H7 (cell line): ENCODE measurements at regions not wholly inside any gene's neighbourhood (a gene's known extent, or its start where the extent isn't known, plus 50 kb on each side); places are given as distances from the start of the nearest gene placed in this dataset.

Experiments
- DNase-seq: peaks from one replicate; pipeline ENCODE4 v3.0.0; 2012
- H3K27me3 ChIP-seq: 2 replicates; pipeline ENCODE4 v1.6.0; 2011; ENCODE audit warnings: mild to moderate bottlenecking, low read length; ENCODE audit not compliant: control insufficient read depth, insufficient read depth
- H3K36me3 ChIP-seq: replicated peaks from 2 replicates; pipeline ENCODE4 v1.5.1; 2011; ENCODE audit warnings: low read length; ENCODE audit not compliant: control insufficient read depth, insufficient read depth
- H3K4me3 ChIP-seq: 2 replicates; pipeline ENCODE4 v1.5.1; 2011; ENCODE audit warnings: low read depth, mild to moderate bottlenecking, control low read depth, low read length, moderate library complexity; ENCODE audit not compliant: insufficient read depth

DNA sequence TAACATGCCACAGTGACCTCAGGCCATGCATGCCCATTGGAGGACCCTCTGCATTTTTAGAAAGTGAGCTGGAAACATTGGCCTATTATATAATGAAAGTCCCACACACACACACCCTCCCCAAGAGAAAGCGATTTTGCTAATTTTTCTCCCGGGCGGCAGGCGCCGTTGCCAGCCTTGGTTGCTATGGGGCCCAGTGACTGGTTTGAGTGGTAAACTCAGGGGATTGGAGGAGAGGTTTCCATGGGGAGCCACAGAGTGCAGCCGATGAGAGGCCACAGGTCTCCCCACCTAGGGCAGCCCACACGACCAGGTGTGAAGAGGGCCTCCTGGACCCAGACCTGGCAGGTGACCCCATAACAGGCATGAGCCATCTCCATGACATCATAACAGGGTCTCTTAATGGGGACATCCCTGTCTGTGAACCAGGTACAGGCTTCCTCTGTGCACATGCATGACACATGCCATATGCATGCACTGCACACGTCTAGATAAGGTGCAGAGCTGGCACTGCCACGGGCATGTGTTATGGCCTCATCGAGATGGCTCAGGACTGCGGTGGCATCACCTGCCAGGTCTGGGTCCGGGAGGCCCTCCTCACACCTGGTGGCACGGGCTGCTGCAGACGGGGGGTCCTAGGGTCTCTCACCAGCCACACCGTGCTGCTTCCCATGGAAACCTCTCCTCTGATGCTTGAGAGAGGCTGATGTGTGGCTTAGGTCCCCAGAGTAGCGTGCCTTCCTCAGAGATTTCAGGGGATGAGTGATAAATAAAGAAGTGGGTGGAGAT, 144.1 kb downstream of the RBFOX3 start:
- no peak for DNase-seq
- H3K27me3 ChIP-seq, result no peaks in the 10 kb centered on the region
- no peak overlapping the region for H3K4me3 ChIP-seq

DNA sequence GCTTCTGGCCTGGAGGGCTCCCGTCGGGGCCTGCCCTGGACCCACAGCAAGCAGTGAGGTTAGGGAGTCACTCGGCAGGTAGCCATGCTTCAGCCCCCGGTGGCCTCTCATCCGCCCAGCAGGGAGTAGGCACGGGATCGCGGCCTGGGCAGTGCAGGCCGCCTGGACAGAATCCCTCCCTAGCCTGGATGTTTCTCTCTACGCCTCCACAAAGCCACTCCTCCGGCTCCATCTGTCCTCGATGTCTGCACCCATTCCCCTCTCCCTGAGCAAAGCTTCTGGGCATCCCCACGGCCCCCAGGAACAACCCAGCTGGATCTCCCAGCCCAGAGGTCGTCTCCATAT, 145.2 kb downstream of the RBFOX3 start:
- H3K4me3 ChIP-seq, result no peak overlapping the region
- no peaks in the 10 kb centered on the region for H3K36me3 ChIP-seq
- DNase-seq, result no peak
- no peaks in the 10 kb centered on the region for H3K27me3 ChIP-seq

More for the DNA sequence above, 144.1 kb downstream of the RBFOX3 start:
- H3K36me3 ChIP-seq, result no peaks in the 10 kb centered on the region

DNA sequence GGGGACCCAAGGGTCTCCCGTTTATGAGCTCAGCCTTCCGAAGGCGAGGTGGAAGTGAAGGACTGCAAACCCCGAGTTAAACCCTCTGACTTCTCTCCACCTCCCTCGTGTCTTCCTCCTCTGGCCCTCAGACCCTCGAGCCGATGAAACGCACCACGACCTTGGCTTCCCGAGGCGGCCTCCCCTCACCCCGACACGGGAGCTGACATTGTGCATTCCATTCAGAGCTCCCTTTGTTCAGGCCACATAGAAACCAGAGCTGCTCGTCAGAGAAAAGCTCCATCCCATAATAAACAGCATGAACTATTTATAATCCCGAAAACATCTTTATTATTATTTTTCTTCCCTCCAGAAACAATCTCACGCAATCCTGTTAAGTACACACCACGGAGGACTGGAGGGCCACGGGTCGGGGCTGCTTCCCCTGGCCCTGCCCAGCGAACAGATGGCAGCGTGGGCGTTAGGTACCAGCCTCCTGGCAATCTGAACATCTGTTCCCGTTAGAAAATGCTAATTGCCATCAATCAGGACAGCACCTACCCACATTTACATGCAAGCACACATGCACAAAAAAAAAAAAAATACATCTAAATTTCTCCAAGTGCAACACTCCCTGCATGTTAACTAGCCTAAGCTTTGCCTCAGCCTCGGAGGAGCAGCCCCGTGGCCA, 145.7 kb downstream of the RBFOX3 start:
- H3K27me3 ChIP-seq, result no peaks in the 10 kb centered on the region
- H3K36me3 ChIP-seq, result no peaks in the 10 kb centered on the region
- no peak overlapping the region for H3K4me3 ChIP-seq
- DNase-seq, result no peak

GRCh38 chr17:79464318-79465010, 146.4 kb downstream of the RBFOX3 start:
- H3K27me3 ChIP-seq, result no peaks in the 10 kb centered on the region
- no peaks in the 10 kb centered on the region for H3K36me3 ChIP-seq
- no peak overlapping the region for H3K4me3 ChIP-seq
- DNase-seq, result no peak

DNA sequence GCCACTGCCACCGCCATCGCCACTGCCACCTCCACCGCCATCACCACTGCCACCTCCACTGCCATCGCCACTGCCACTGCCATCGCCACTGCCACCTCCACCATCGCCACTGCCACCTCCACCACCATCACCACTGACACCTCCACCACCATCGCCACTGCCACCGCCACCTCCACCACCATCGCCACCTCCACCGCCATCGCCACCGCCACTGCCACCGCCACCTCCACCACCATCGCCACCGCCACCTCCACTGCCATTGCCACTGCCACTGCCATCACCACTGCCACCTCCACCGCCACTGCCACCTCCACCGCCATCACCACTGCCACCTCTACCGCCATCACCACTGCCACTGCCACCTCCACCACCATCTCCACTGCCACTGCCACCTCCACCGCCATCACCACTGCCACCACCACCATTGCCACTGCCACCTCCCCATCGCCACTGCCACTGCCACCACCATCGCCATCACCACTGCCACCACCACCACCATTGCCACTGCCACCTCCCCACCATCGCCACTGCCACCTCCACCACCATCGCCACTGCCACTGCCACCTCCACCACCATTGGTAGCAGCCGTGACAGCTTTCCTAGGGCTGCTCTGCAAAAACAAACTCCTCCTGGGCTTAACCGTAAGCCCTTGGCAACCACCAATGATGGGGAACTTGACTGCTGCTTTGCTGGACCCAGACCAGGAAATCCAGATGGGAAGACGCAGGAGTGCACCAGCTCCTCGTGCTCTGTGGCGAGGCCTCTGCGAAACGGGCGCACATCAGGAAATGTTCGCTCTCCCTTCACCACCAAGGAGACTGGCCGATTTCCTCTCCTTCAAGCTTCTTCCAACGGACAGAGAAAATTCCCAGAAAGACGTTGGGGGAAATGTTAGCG, 147.2 kb downstream of the RBFOX3 start:
- no peaks in the 10 kb centered on the region for H3K27me3 ChIP-seq
- H3K36me3 ChIP-seq, result no peaks in the 10 kb centered on the region

DNA sequence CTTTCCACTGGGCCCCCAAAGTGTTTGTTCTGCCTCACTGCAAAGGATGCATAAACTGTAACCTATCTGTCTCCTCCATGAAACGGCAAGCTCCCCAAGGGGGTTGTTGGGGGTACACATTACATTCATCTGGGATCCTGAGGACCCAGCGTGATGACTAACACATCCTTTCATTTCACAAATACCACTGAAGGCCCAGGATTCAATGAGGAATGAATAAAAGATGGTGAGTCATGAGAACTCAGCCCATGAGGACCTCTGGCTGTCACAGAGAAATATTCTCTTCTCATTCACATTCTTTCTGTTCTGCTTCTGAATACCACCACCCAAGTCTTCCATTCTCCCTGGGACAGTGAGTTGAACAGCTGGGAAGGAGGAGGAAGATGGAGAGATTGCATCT, 149.8 kb downstream of the RBFOX3 start:
- no peak overlapping the region for H3K4me3 ChIP-seq
- no peaks in the 10 kb centered on the region for H3K36me3 ChIP-seq
- H3K27me3 ChIP-seq, result no peaks in the 10 kb centered on the region
- DNase-seq, result no peak

More for the DNA sequence above, 147.2 kb downstream of the RBFOX3 start:
- H3K4me3 ChIP-seq, result no peak overlapping the region
- no peak for DNase-seq

DNA sequence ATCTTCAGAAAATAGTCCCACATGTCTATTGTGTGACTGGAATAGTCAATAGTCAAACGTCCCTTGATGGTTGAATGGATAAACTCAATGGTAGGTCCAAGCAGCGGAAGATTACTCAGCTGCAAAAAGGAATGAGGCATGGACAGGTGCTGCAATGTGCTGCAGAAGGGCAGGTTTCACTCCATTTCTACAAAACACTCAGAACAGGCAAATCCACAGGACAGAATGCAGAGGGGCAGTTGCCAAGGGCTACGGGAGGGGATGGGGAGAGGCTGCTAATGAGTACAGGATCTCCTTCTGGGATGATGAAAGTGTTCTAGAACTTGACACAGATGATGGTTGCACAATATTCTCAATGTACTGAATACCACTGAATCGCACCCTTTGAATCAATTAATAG, 151.0 kb downstream of the RBFOX3 start:
- no peaks in the 10 kb centered on the region for H3K27me3 ChIP-seq
- H3K36me3 ChIP-seq, result no peaks in the 10 kb centered on the region
- DNase-seq, result no peak
- no peak overlapping the region for H3K4me3 ChIP-seq

DNA sequence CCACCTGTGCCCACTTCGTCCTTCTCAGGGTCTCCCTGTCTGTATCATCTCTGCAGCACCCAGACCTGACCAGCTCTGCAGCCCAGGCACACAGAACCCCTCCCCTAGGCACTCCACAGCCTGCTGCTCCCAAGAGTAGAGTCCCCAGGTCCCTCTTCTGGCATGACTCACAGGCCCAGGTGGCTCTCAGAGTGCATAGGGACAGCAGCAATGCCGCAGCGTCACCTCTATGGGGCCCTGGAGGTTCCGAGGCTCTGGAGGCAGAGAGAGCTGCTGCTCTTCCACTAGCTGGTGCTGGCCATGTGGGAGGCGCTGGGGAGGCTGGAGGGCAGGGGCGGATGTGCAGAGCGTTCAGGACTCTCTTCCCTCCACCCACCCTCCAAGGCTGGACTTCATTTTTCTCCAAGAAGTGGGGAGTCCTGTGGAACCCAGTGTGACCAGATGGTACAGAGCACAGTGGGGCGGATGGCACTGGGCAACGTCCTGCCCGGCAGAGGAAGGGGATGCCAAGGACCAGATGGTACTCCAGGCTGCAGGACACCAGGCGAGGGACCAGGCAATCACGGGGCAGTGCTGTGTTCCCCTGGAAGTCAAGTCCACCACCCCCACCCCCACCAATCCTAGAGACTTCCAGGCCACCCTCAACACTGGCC, 151.7 kb downstream of the RBFOX3 start:
- no peaks in the 10 kb centered on the region for H3K36me3 ChIP-seq
- H3K27me3 ChIP-seq, result no peaks in the 10 kb centered on the region
- no peak overlapping the region for H3K4me3 ChIP-seq
- DNase-seq, result no peak

DNA sequence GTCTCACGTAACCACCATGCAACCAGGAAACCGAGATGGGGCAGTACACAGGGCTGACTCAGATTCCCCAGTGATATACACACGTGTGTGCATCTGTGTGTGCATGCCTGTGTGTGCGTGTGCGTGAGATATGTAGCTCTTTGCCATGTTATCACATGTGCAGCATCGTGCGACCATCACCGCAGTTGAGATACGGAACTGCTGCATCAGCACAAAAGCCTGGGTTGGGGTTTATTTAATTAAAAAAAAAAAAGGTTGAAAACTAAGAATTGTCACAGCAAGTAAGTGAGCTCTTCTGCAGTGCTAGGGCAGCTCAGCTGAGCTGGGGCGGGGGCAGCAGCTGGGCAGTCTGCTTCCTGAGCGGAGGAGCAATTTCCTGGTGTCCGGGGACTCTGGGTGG, 152.5 kb downstream of the RBFOX3 start:
- H3K27me3 ChIP-seq, result no peaks in the 10 kb centered on the region
- no peaks in the 10 kb centered on the region for H3K36me3 ChIP-seq
- no peak overlapping the region for H3K4me3 ChIP-seq
- no peak for DNase-seq

- no peaks in the 10 kb centered on the region for H3K27me3 ChIP-seq
- DNase-seq, result no peak
- no peaks in the 10 kb centered on the region for H3K36me3 ChIP-seq
- no peak overlapping the region for H3K4me3 ChIP-seq
Measured at GRCh38 chr17:79457889-79458288, 153.0 kb downstream of the RBFOX3 start.

GRCh38 chr17:79457376-79457775, 153.5 kb downstream of the RBFOX3 start:
- Histone ChIP-seq H3K27me3 (no peaks in the 10 kb centered on the region), H3K4me3 (no peak overlapping the region), H3K36me3 (no peaks in the 10 kb centered on the region)
- DNase-seq, result no peak

DNA sequence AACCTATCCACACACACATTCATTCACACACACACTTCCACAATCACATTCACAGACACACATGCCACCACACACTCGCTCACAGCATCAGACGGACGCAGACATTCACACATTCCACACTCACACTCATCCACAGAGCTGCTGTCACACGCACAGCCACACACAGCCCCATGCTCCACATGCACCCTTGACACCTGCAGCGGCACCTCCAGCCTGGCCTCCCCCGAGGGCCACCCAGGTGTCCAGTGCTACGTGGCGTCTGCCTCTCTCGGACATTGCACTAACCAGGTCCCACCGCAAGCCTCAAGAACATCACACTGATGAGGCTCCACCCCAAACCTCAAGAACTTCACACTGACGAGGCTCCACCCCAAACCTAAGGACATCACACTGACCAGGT, 155.2 kb downstream of the RBFOX3 start:
- Histone ChIP-seq H3K4me3 (no peak overlapping the region), H3K27me3 (no peaks in the 10 kb centered on the region), H3K36me3 (no peaks in the 10 kb centered on the region)
- no peak for DNase-seq

DNA sequence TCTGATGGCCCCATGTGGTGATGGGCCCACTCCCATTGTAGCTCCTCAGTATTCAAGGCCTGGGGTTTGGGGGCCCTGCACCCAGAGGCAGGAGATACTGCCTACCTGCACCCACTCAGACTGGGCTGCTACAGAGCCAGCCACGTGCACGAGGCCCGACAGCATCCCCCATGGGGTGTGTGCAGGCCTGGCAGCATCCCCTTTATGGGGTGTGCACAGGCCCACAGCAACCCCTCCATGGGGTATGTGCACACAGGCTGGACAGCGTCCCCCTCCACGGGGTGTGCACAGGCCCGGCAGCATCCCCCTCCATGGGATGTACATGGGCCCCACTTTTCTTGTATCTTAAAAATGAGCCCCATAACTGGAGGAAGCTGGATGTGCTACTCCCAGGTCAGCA, 156.0 kb downstream of the RBFOX3 start:
- DNase-seq, result no peak
- no peaks in the 10 kb centered on the region for H3K36me3 ChIP-seq
- H3K4me3 ChIP-seq, result no peak overlapping the region
- H3K27me3 ChIP-seq, result no peaks in the 10 kb centered on the region

- no peak for DNase-seq
- no peak overlapping the region for H3K4me3 ChIP-seq
- no peaks in the 10 kb centered on the region for H3K36me3 ChIP-seq
- no peaks in the 10 kb centered on the region for H3K27me3 ChIP-seq
Measured at GRCh38 chr17:79453481-79453880, 157.4 kb downstream of the RBFOX3 start.
